ENCODE measurements at regions not wholly inside any gene's neighbourhood (a gene's known extent, or its start where the extent isn't known, plus 50 kb on each side); places are given as distances from the start of the nearest gene placed in this dataset.
A peak's percentile ranks its signal among the peaks of the same experiment; 100 is the strongest.

DNA sequence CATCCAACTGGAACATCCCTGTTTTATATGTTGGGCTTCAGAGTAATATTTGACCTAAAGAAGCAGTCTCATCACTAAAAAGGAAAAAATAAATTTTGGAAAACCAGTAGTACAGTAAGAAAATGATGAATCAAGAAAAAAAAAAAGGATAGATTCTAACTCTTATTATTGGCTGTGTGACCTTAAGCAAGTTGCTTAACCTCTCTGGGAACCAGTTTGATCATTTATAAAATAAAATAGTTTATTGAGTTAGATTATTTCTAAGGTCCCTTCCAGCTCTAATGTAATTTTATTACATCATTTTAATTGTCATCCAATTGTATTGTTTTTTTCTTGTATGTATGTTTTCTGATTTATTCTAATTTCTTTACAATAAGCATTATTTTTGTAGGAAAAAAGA, 127.0 kb downstream of the PRELID2 start:
- DNase-seq = no peak

DNA sequence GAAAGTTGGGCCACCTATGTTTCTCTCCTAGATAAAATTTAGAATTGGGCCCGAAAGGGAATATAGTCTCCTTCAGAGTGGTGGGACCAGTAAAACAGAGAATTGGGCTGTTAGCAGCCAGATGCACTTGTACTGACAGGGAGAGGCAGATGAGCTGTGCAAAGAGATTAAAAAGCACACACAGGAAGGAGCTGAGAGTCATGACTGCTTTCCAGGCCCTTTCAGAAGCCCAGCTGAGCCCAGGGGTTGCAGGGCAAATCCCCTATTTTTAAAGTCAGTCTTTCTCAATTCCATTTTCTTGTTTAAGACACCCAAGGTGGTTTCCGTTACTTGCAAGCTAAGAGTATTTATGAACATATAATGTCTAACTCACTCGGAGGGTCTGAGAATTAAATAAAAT, 130.4 kb downstream of the PRELID2 start:
- no peak for DNase-seq

DNA sequence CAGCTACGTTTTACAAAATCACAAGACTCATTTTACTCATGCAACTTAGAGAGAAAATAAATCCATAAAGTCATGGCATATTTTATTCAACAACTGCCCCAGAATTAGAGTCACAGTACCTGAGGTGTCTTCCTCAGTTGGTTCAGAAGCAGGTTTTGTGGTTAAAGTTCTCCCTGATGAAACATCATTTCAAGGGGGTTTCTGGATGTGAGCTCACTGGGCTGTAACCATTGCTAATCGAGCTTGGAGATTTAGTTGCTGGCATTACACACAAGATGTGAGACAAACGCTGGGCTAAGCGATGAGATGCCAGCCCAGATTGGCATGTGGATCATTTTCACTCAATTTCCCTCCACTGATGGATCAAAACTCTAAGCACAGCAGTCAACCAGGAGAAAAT, 131.3 kb downstream of the PRELID2 start:
- DNase-seq = no peak

DNA sequence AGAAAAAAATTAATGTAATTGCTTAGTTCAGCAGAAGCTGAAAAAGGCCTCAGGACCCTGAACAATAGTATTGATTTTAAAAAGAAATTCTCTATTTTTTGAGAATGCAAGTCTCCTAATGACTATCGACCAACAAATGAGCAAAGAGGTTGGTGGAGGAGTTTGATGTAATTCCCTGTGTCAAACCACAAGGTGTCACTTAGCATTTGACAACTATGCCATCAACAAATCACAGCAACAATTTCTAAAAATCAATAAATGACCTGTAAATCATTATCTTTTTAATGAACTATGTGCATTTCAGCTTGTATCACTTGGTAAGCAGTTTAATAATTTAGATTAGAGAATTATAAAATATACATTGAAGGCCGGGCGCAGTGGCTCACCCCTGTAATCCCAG, 133.7 kb downstream of the PRELID2 start:
- DNase-seq = no peak

DNA sequence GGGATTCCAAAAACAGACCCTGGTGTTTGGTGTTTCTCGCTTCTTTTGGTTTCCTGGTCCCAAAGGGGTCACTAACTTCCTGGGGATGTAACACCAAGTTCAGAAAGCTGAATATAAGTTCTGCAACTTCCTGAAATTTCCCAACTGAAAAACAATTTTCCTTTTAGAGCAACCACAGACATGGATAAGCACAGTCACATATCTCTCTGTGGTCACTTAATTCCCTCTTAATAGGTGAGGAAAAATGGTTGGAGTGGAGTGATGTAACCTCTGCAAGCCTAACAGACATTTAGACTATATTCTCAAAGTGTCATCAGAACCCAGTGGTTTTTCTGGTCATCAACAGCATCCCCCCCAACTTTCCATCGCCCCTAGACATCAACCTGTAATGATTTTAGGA, 135.3 kb downstream of the PRELID2 start:
- no peak for DNase-seq

DNA sequence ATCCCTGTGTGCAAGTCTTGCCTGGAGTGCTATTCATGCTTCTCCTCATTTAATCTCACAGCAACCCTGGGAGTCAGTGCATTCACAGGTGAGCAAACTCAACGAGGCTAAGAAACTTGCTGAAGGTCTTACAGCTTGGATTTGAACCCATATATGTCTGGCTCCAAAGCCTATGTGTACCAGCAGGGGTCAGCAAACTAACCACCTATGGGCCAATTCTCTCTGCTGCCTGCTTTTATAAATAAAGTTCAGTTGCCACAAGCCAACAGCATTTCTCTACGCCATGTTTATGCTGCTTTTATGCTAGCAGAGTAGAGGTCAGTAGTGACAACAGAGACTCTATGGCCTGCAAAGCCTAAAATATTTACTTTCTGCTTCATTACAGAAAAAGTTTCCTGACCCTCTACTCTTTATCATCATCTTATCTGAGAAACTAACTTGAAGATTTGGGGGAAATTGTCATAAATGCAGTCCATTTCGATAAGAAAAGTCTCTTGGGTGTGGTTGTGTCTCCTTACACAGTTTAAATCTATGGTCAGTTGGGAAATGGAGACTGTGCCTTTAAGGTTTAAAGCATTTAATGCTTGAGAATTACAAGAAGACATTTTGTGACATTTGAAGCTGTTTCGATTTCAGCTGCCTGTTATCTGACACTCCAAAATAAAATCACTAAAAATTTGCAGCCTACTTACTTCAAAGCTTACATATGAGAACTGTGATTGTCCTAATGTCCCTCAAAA, 137.7 kb downstream of the PRELID2 start:
- no peak for DNase-seq

DNA sequence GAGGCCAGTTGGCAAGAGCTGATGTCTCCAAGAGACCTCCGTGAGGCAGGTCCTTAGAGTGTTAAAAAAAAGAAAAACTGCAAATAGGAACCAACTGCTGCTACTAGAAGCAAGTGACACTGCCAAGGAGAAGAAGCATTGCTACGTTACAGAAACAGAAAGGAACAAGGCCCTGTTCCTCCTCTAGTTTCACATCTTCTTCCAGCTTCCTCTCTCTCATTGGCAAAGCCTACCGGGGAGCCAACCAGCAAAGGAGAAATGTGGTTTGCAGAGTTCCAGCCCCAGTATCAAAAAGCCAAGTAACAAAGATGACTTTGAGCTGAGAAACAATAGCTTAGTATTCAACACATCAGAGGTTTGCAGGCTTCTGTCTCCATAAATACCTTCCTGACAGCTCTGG, 145.9 kb downstream of the PRELID2 start:
- no peak for DNase-seq

DNA sequence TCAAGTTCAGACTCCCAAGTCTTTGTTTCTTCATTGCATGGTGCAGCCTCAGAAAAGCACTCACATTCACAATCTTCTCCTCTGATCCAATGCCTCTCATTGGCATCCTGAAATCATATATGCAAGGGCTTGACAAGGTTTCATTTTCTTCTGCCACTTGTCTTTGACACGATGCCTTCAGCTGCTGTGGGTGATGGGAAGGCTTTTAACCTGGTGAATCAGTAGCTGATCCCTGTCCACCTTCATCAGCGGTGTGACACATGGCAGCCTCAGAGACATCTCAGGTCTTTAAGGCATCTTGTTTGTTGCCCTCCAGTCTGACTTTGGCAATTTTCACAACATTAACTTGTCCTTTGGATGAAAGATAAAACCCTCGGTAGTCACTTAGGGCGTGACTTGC, 147.2 kb downstream of the PRELID2 start:
- DNase-seq = no peak

DNA sequence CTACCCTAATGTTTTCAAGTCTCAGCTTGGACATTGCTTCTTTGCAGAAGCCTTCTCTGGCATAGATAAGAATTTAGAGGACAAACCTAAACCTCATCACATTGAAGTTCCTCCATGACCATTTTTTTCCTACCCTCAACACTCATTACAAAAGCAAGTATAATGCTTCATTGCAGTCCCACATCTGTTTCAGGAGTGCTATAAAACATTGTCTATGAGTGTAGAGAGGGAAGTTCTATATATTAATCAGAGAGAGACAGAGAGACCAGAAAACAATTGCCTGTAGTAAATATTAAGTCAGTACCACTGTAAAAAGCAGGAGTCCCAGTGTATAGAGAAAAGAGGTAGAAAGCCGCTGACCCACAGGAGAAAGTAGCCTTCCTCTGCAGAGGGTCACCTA, 149.7 kb downstream of the PRELID2 start:
- no peak for DNase-seq

DNA sequence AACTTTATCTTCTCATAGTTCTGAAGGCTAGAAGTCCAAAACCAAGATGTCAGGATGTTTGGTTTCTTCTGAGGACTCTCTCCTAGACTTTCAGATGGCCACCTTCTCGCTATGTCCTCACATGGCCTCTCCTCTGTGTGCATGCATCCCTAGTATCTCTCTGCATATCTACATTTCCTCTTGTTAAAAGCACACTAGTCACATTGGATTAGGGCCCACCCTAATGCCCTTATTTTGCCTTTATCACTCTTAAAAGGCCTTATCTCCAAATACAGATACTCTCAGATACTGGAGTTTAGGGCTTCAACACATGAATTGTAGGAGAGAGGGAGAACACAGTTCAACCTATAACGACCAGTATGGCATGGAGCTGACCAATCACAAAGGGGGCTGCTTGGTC, 151.7 kb downstream of the PRELID2 start:
- no peak for DNase-seq

DNA sequence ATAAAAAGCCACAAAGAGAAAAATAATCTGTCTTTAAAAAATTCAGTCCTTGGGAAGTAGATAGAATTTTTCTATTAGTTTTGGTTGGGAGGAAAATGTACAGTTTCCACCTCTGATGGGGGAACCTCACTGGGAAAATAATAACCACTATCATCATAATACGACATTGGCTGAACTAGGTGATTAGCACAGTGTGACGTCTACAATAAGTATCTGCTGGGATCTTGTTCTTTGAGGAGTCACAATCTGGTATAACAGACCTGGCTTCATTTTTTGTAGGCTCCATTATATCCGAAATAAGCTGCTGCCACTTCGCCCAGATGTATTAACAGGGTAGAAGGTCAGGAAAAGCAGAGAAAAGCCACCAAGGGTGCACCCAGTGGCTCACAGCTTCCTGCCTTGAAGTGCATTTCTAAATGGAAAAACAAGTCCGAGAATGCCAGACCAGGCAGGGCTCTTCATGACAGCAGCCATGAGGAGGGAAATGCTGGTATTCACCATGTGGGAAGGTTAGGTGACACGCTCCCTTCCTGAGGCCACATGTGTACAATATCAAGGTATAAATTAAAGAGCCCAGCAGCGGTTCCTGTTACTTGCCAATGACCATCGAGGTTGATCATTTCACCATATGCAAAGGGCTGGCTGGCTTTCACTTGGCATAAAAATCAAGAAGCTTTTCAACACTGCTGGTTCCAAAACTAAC, 152.8 kb downstream of the PRELID2 start:
- DNase-seq = no peak

DNA sequence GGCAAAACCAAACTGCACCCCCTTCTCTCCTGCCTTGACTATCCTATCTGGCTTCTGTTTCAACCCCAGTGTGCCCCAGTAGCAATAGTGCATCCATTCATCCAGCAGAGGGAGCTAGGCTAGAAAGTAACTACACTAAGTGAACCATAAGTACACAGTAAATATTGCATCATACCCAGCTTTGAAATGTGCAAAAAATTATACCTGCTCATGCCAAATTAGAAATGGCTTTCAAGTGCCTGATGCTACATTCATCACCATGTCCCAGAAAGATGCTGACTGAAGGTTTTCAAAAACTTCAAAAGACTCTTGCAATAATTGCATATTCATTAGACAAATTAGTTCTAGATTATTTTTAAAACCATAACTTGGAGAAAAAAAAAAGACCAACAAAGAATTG, 153.5 kb downstream of the PRELID2 start:
- DNase-seq = peak; percentile 50

DNA sequence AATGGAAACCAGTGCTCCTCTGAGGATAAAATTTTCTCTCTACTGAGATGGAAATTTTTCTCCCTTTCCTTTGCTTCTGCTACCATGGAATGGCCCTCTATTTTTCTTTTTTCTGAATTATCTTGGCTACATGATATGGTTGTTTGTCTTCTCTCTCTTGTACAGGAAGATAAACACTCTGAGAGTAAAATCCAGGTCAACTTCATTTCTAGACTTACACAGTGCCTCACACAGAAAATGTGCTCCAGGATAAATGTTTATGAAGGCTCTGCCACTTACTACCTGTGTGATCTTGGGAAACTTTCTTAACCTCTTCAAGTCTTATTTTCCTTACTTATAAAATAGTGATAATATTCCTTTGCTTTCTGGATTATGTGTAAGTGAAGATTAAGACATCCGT, 153.9 kb downstream of the PRELID2 start:
- DNase-seq = no peak

DNA sequence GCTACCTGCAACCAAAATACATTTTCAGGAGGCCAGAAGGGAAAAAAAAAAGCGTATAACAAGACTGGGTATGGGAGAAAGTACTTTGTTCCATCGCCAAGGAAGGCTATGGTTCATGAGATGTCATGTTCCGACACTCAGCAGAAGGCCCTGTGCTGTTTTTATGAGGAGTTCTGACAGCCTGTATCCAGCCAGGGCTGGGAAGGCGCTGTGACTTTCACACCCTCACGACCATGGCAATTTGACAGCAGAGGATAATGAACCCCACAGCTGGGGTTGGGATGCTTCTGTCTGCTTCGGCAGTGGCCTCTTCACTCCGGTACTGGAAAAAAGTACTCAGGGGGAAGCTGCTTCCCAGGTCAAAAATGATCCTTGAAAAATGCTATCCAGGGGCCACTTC, 154.4 kb downstream of the PRELID2 start:
- no peak for DNase-seq

DNA sequence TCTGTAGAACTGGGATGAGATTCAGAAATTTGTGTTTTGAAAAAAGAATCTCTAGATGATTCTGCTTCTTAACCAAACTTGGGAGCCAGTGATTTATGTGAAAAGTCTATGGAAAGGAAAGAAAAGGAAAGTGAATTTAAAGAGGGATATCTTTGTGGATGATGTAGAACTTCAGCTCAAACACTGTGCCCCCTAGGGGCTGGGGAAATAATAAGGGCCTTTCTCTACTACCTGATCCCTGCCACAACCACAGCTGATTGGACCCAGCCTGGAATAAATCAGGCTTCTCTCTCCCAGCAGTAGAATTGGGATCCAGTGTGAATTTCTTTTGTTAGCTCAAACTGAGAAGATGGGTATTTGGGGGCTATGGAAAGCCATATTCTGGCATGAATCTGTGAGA, 155.0 kb downstream of the PRELID2 start:
- no peak for DNase-seq

DNA sequence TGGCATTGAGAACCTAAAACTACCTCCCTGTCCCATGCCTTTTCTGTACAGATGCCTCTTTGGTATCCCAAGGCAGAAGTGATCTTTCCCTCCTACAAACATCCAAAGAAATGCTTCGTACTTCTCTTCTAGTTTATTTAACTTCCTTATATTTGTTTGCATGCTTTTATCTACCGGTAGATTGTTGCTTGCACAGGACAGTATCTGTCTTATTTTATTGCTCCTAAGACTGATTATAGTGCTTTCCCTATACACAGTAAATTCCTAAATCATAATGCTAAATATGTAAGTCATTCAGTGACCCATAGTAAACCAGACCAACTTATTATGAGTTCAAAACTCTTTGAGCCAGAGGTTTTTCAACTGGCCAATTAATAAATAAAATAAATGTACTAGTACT, 156.9 kb downstream of the PRELID2 start:
- no peak for DNase-seq

DNA sequence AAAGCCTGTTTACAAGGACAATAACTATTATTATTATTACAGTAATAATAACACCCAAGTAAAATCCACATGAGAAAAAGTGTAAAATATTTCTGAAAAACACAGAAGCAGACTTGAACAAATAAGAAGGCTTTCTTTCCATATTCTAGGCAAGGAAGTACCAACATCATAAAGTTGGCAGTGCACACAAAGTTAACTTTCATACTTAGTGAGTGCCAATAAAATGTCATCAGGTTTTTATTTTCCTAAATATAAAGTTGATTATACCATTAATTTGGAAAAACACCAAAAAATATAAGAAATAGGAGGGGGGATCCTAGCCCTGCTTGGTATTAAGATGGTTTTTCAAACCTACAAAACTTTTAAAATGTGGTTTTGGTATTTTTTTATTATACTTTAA, 161.4 kb downstream of the PRELID2 start:
- DNase-seq = no peak

DNA sequence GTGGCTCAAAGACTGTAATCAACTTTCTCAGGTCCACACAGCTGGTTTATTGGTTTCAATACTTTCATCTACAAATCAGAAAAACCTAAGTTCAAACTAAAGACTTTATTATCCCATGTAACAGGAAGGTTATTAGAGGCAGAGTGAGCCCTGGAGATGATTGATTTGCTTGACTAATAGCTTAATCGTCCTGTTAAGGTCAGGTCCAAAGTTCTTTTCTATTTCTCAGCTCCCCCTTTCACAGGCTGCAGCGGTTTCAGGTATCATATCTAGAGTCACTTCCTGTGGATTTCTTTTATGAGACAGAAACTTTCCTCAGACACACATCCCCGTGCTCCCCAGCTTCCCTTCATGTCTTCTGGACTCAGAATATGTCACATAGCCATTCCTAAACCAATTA, 166.4 kb downstream of the PRELID2 start:
- no peak for DNase-seq

DNA sequence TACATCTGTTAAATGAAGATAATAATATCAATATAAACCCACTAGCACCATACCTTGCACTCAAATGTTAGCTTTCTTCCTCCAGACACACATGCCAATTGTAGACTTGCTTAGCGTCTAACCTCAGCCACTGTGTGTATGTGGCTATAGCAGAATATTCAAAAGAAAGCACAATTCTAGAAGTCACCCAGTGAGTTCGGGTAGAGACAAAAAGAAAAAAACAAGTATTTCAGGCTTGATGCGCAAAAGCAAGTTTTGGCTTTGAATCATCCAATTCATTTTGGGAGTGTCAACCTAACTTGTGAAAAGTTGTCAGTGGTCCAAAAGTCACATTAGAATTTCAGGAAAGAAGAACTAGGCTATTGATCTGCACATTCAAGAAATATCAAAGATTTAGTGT, 167.4 kb downstream of the PRELID2 start:
- no peak for DNase-seq

DNA sequence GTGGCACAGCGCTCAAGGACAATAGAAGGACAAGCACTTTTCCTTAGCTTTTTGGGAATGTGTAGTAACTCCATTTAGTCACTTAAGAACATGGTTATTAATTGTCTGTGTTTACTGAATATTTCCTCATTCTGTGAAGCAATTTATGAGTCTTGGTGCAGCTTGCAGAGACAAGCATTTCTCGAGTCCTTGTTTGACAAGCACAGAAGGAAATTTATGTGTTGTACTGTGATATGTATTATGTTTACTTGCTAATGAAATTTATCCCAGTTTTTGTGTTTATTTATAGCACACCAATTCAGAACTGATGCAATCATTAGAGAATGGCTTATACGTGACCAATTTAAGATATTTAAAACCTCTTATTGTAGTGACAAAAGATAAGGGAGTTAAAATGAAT, 168.6 kb downstream of the PRELID2 start:
- no peak for DNase-seq

DNA sequence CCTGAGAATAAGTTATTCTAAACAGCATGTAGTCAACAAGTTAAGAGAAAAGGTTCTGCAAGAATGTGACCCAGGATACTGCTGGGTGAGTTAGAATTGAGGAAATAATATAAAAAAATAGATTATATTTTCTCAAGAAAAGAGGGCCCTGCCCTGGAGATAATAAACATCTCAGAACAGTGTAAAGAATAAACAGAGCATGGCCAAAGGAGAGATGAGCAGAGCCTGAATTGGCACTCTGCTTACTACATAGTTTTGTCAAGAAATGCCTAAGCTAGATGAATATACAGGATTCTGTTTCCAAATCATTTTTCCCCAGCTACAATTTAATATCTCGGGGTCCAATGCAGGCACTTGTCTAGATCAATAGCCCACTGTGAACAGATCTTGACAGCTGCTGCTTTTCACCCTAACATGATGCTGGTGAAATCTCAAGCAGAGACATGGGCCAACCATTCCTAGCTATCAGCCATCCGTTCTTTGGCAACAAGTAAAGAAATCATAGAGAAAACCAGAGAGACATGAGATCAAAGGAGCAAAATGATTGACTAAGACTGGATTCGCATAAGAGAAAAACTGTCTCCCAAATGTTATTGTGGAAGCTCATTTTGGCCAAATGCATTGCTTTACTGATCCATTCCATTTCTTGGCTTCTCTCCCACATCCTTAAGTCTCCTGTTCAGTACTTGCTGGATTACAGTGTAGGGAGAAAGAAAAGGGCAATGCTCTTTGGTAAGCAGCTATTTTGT, 173.2 kb downstream of the PRELID2 start:
- DNase-seq = no peak

DNA sequence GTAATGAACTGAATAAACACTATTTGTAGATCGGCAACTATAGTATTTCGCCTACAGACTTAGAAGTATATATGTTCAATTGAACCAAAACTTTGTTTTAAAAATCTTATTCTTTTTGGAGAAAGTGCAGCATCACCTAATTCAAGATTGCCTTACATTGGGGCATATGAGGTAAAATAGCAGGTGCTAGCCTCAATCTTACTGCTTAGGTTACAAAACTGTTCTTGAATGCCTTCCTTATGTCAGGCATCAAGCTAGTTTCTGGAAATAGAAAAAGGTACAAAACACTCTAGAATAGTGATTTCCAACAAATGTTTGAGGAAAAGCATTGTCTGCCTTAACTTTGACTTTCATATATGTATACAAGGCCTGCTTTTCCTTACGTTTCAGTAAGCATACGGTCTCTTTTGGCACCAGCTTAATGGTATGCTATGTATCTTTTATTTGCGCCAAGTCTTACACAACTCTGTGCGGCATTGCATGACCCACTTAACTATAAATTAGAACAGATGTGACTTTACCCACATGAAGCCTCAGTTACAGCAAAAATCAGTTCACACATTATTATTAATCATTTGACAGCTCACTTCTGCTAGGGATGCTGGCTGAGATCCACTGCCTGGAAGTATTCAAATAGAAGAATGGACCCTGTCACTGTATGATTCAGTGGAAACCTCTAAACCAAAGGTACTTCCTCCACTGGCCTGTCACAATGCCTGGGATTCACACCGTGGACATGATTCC, 174.1 kb downstream of the PRELID2 start:
- DNase-seq = no peak

DNA sequence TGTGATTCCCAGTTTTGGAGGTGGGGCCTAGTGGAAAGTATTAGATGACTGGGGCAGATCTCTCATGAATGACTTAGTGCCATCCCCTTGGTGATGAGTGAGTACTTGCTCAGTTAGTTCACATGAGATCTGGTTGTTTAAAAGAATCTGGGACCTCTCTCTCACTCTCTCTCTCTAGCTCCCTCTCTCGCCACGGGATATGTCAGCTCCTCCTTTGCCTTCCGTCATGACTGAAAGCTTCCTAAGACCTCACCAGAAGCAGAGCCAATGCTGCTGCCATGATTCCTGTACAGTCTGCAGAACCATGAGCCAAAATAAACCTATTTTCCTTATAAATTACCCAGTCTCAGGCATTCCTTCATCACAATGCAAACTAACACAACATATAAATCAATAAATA, 176.7 kb downstream of the PRELID2 start:
- DNase-seq = no peak
